GM19455 (cell line): ENCODE measurements at regions not wholly inside any gene's neighbourhood (a gene's known extent, or its start where the extent isn't known, plus 50 kb on each side); places are given as distances from the start of the nearest gene placed in this dataset.

ENCODE experiments used
- ATAC-seq: cut with Tn5 transposase; IDR thresholded peaks from one replicate; pipeline ENCODE4 v1.9.1; 2021; ENCODE audit not compliant: unreplicated experiment

- no peak for ATAC-seq
Observed at GRCh38 chr11:127674754-127675153, 674.2 kb upstream of the KIRREL3 start.

GRCh38 chr11:127670374-127671119, 670.0 kb upstream of the KIRREL3 start:
- ATAC-seq: no peak

DNA sequence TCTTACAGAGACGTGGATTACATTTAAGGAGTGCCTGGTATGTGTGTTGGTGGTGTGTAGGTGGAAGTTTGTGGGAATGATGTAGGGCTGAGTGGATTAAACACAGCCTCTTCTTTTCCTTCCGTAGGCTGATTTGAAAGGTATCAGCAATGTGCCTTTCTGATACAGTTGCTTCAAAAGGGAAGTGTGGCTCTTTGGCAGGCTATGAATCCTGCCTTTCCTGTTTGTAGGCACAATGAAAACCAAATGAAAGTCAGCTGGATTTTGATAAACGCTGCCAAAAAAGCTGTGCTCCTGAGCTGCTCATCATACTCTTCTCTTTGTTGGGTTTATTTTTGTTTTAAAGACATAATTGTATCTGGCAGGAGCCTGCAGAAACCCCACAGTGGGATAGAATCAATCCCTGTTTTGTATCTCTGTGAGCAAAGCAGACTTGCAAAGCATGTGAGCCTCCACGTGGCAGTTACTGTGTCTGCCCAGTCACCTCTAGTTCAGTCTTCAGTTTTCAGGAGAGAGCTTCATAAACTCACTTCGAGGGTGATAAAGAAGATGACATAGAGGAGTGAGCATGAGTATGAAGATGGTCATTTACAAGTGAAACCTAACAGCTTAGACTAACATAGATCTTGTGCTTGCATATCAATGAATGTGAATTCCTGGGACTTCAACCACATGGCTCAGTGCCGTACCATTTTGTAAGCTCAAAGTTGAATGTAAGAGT, 655.7 kb upstream of the KIRREL3 start:
- ATAC-seq: no peak

DNA sequence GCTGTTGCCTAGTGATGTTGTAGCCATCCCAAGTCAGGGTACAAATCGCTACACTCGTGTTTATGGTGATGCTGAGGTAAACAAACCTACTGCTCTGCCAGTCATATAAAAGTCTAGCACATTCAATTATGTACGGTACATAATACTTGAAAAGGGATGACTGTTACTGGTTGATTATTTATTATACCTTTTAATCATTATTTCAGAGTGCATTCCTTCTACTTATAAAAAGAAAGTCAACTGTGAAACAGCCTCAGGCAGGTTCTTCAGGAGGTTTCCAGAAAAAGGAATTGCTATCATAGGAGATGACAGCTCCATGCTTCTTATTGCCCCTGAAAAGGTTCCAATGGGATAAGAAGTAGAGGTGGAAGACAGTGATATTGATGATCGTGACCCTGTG, 652.5 kb upstream of the KIRREL3 start:
- no peak for ATAC-seq

- ATAC-seq: no peak
Observed at GRCh38 chr11:127651888-127652221, 651.3 kb upstream of the KIRREL3 start.

DNA sequence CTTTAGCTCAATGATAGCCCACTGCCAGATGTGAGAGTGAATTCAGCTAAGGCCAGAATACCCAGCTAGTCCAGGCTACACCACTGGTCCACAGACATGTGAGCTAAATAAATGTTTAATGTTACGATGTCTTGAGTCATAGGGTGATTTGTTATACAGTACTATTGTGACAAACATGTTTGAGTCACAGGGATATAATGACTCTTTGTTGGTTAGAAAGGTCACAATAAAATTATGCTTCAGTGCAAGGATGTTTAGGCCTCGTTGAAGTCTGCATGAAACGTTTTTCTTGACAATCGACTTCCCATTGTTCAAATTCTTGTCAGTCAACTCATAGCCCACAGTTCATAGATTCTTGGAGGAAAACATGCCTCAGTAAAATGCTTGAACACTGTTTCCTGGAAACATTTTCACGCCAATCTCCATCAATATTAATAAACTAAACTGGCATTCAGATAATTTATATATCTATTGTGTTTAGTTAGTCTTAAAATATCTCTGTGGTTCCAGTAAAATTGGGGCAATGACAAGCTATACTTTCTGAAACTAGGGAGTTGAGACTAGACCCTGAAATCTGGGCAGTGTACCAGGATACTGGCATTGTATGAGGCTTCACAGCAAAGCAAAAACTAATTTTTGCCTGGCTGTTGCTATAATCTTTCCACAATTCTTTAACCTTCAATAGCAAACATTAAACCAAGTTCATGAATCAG, 650.8 kb upstream of the KIRREL3 start:
- no peak for ATAC-seq

GRCh38 chr11:127649958-127650357, 649.4 kb upstream of the KIRREL3 start:
- no peak for ATAC-seq

- ATAC-seq: no peak
Observed at GRCh38 chr11:127649071-127649470, 648.5 kb upstream of the KIRREL3 start.

- no peak for ATAC-seq
Observed at GRCh38 chr11:127648583-127648982, 648.0 kb upstream of the KIRREL3 start.

GRCh38 chr11:127644366-127644765, 643.8 kb upstream of the KIRREL3 start:
- no peak for ATAC-seq

DNA sequence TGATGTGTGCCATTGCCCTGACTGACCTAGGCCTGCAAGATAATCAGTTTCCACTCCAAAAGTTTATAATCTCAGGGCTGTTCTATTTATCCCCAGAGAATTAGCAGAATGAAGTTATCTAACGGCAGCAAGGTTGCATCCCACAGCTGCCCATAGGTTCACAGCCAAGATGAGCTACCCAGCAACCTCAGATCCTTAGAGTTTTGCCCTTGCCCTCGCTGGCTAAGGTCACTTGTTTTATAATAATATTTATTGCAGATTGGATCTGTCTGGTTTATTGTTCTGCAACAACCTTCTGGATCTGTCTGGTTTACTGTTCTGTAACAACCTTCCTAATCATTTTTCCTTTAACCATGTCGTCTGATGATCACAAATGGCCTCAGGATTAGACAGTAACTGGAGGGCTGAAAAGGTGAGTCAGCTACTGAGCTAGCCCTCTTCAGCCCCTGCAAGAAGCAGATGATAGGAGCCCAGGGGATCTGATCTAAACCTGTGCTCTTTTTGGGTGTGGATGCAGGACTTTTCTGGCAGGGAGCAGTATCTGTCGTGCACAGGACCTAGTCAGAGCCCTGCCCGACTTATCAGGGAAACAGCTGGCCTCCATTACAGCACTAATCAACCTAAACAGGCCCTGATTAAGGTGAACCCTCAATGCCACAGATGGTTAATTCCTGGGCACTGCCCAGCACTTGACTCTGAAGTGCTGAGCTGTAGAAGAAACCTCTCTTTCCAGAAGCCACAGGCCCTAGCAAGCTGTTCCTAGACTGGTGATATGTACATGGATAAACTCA, 642.9 kb upstream of the KIRREL3 start:
- no peak for ATAC-seq

- no peak for ATAC-seq
Observed at GRCh38 chr11:127640561-127641451, 640.2 kb upstream of the KIRREL3 start.

DNA sequence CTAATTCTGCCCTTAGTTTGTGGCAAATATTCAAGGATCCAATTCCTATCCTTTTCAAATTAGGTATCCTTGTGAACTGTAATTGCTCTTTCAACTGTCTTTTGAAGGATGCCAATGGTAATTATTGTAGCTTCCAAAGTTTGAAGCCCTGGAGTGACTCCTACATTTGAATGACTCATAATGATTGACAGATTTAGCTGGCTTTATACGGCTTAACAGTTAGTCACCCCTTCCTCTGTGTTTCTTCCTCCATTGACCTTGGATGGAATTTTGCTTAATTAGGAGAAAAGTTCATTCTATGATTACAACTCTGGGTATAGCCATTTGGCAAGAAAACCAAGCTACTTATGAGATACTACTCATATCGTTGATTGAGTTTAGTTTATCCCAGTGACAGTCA, 639.3 kb upstream of the KIRREL3 start:
- no peak for ATAC-seq

GRCh38 chr11:127632976-127633680, 632.6 kb upstream of the KIRREL3 start:
- ATAC-seq: no peak

GRCh38 chr11:127632546-127632945, 632.0 kb upstream of the KIRREL3 start:
- ATAC-seq: no peak

GRCh38 chr11:127631974-127632373, 631.4 kb upstream of the KIRREL3 start:
- ATAC-seq: no peak

GRCh38 chr11:127629200-127629599, 628.6 kb upstream of the KIRREL3 start:
- ATAC-seq: no peak

- ATAC-seq: no peak
Observed at GRCh38 chr11:127628458-127628785, 627.9 kb upstream of the KIRREL3 start.

- no peak for ATAC-seq
Observed at GRCh38 chr11:127627629-127628457, 627.3 kb upstream of the KIRREL3 start.
